C4-2B (cell line): ENCODE measurements at regions not wholly inside any gene's neighbourhood (a gene's known extent, or its start where the extent isn't known, plus 50 kb on each side); places are given as distances from the start of the nearest gene placed in this dataset.

ENCODE experiments used
- CTCF ChIP-seq: fragments of 450-650 bp; conservative IDR thresholded peaks from 2 replicates; pipeline ENCODE4 v1.5.1; 2017; ENCODE audit warnings: mild to moderate bottlenecking
- ZFX ChIP-seq: fragments of 450-650 bp; IDR thresholded peaks from 2 replicates; pipeline ENCODE4 v1.6.1; 2017

GRCh38 chr5:85466423-85466822, 1081.7 kb upstream of the EDIL3 start:
- TF ChIP-seq CTCF (no peak), ZFX (no peak)
